ENCODE measurements at regions not wholly inside any gene's neighbourhood (a gene's known extent, or its start where the extent isn't known, plus 50 kb on each side); places are given as distances from the start of the nearest gene placed in this dataset.

- Histone ChIP-seq H3K23ac (ENCODE audit: insufficient read length) (no peak overlapping the region), H2BK15ac (ENCODE audit: low read length) (no peak overlapping the region), H3K27ac (ENCODE audit: low read depth, low read length) (no peak overlapping the region), H4K20me1 (replicated peaks in 1 of 2; ENCODE audit: control insufficient read depth in 1 of 2, insufficient read depth in 2 of 2, low read length in 2 of 2) (no peaks in the 10 kb centered on the region), H4K8ac (ENCODE audit: extremely low read depth, insufficient read depth, low read length) (no peak overlapping the region), H2BK12ac (ENCODE audit: low read depth, low read length) (no peak overlapping the region), H2BK120ac (replicated peaks; ENCODE audit: low read depth, low read length) (no peak overlapping the region), H2AK5ac (ENCODE audit: low read depth, low read length) (no peak overlapping the region), H3K56ac (replicated peaks; ENCODE audit: insufficient read length, low read depth, low read length) (no peak overlapping the region), H3K9me3 (ENCODE audit: insufficient read depth in 2 of 2, low read depth in 1 of 2, low read length in 1 of 2) (no peaks in the 10 kb centered on the region), H3K79me1 (ENCODE audit: low read depth, low read length) (no peaks in the 10 kb centered on the region), H3K79me2 (ENCODE audit: control insufficient read depth in 1 of 2, insufficient read depth in 2 of 2, low read length in 2 of 2) (no peaks in the 10 kb centered on the region), H3K14ac (ENCODE audit: insufficient read length) (no peak overlapping the region), H4K91ac (replicated peaks; ENCODE audit: insufficient read length, low read length) (no peak overlapping the region), H3K4ac (replicated peaks; ENCODE audit: insufficient read length, low read depth, low read length) (no peak overlapping the region), H3K18ac (ENCODE audit: extremely low read depth, low read length) (no peak overlapping the region), H3K36me3 (ENCODE audit: control insufficient read depth in 2 of 4, insufficient read depth in 4 of 4, low read length in 3 of 4) (no peaks in the 10 kb centered on the region), H3K4me2 (ENCODE audit: insufficient read depth in 1 of 2, low read depth in 2 of 2, low read length in 2 of 2) (no peak overlapping the region), H2BK20ac (ENCODE audit: low read length) (no peak overlapping the region), H3K4me3 (ENCODE audit: extremely low read depth in 1 of 4, insufficient read depth in 2 of 4, low read depth in 3 of 4, low read length in 4 of 4) (no peak overlapping the region), H4K5ac (ENCODE audit: insufficient read length, low read depth, low read length) (no peak overlapping the region), H2BK5ac (ENCODE audit: low read depth, low read length) (no peak overlapping the region), H3K27me3 (replicated peaks in 1 of 4; ENCODE audit: control insufficient read depth in 3 of 4, extremely low read depth in 1 of 4, insufficient read depth in 3 of 4, low read length in 3 of 4) (no peaks in the 10 kb centered on the region), H3K23me2 (ENCODE audit: low read depth, low read length) (no peaks in the 10 kb centered on the region), H3K4me1 (replicated peaks in 1 of 4; ENCODE audit: control insufficient read depth in 3 of 4, insufficient read depth in 4 of 4, low read length in 3 of 4) (no peaks in the 10 kb centered on the region), H3K9ac (replicated peaks in 1 of 4; ENCODE audit: extremely low read depth in 1 of 4, low read depth in 3 of 4, low read length in 3 of 4) (no peak overlapping the region), H2AFZ (ENCODE audit: low read length) (no peak overlapping the region)
- CTCF ChIA-PET (ENCODE audit: partially characterized antibody): interaction anchor here (0.9 to 1.8 kb wide), 2 partner anchors 12 to 266 kb away, joined by 3 to 7 read pairs; partner anchors contain the start of gene SEMA3D
- POLR2A ChIA-PET (ENCODE audit: partially characterized antibody): no interaction called here
- DNase-seq (ENCODE audit: low read depth in 1 of 2, low spot score in 2 of 2) (no peak), FAIRE-seq (no peak)
- TF ChIP-seq SRF (IDR thresholded peaks at IDR 0.05; ENCODE audit: low read depth, low read length) (no peak), ASH2L (IDR thresholded peaks at IDR 0.05; ENCODE audit: low read length) (no peak), KDM5A (IDR thresholded peaks at IDR 0.05; ENCODE audit: low read length) (no peak), MAFK (IDR thresholded peaks at IDR 0.05; ENCODE audit: low read depth, low read length) (no peak), HDAC6 (IDR thresholded peaks at IDR 0.05; ENCODE audit: low read depth, low read length) (no peak), EZH2 (IDR thresholded peaks at IDR 0.05; ENCODE audit: low read depth, low read length, severe bottlenecking) (no peak), RFX5 (IDR thresholded peaks at IDR 0.05; ENCODE audit: borderline replicate concordance, low read depth, low read length) (no peak), POLR2A (IDR thresholded peaks at IDR 0.05; ENCODE audit: control extremely low read depth in 1 of 2, low read depth in 2 of 2, low read length in 2 of 2) (no peak)
Measured at GRCh38 chr7:85452674-85453073, 265.8 kb upstream of the SEMA3D start.

Measured in H1 (cell line).